ENCODE measurements at regions not wholly inside any gene's neighbourhood (a gene's known extent, or its start where the extent isn't known, plus 50 kb on each side); places are given as distances from the start of the nearest gene placed in this dataset.

- no peak for DNase-seq
- intact Hi-C loops (cut with DNase I; ENCODE audit: low total_unique reads), result loop anchor here (10.0 kb wide), 1 partner anchor 157 kb away; no protein-coding TSS in a partner anchor
- Histone ChIP-seq H3K4me1 (peaks cover 0 to 7% (median 0%) of the 10 kb centered on the region in 4 donors), H3K36me3 (no peaks in the 10 kb centered on the region), H3K9me3 (no peaks in the 10 kb centered on the region), H3K27ac (no peak overlapping the region), H3K27me3 (peaks cover 0 to 38% of the 10 kb centered on the region in 2 donors), H3K4me3 (no peak overlapping the region)
- no peak for TF ChIP-seq CTCF (IDR thresholded peaks at IDR 0.05)
Observed at GRCh38 chr1:110781525-110781924, 91.4 kb upstream of the CD53 start.

- TF ChIP-seq CTCF (IDR thresholded peaks at IDR 0.05), result peak; percentile 55 to 64
- intact Hi-C loops (cut with DNase I; ENCODE audit: low total_unique reads), result loop anchor here (10.0 kb wide), 1 partner anchor 156 kb away; no protein-coding TSS in a partner anchor
- Histone ChIP-seq H3K36me3 (no peaks in the 10 kb centered on the region), H3K4me1 (peaks cover 0 to 7% (median 0%) of the 10 kb centered on the region in 4 donors), H3K27ac (no peak overlapping the region), H3K9me3 (no peaks in the 10 kb centered on the region), H3K4me3 (no peak overlapping the region), H3K27me3 (peaks cover 0 to 38% of the 10 kb centered on the region in 2 donors)
- DNase-seq, result peak in 1 of 2 donors; percentile 53
Observed at GRCh38 chr1:110780600-110781484, 92.1 kb upstream of the CD53 start.

- no peak for TF ChIP-seq CTCF (IDR thresholded peaks at IDR 0.05)
- Histone ChIP-seq H3K27ac (no peak overlapping the region), H3K4me1 (peaks cover 0 to 7% (median 0%) of the 10 kb centered on the region in 4 donors), H3K27me3 (peaks cover 0 to 38% of the 10 kb centered on the region in 2 donors), H3K36me3 (no peaks in the 10 kb centered on the region), H3K9me3 (no peaks in the 10 kb centered on the region), H3K4me3 (no peak overlapping the region)
- intact Hi-C loops (cut with DNase I; ENCODE audit: low total_unique reads), result loop anchor here (10.0 kb wide), 1 partner anchor 155 kb away; no protein-coding TSS in a partner anchor
- DNase-seq, result no peak
Observed at GRCh38 chr1:110779636-110780035, 93.3 kb upstream of the CD53 start.

- H3K4me1 ChIP-seq, result peaks cover 0 to 7% (median 0%) of the 10 kb centered on the region in 4 donors
- no peaks in the 10 kb centered on the region for H3K36me3 ChIP-seq
- peaks cover 0 to 32% of the 10 kb centered on the region in 2 donors for H3K27me3 ChIP-seq
- no peak for TF ChIP-seq CTCF (IDR thresholded peaks at IDR 0.05)
- no peak overlapping the region for H3K27ac ChIP-seq
- H3K4me3 ChIP-seq, result no peak overlapping the region
- intact Hi-C loops (cut with DNase I; ENCODE audit: low total_unique reads), result no loop called here
- DNase-seq, result no peak
- H3K9me3 ChIP-seq, result no peaks in the 10 kb centered on the region
Observed at GRCh38 chr1:110778821-110779220, 94.1 kb upstream of the CD53 start.

GRCh38 chr1:110777228-110777627 is 95.7 kb upstream of the CD53 start:
- Histone ChIP-seq H3K27ac (no peak overlapping the region), H3K9me3 (no peaks in the 10 kb centered on the region), H3K4me3 (no peak overlapping the region), H3K4me1 (peaks cover 0 to 7% (median 0%) of the 10 kb centered on the region in 4 donors), H3K27me3 (peaks cover 0 to 29% of the 10 kb centered on the region in 2 donors), H3K36me3 (no peaks in the 10 kb centered on the region)
- no peak for DNase-seq
- TF ChIP-seq CTCF (IDR thresholded peaks at IDR 0.05), result no peak
- intact Hi-C loops (cut with DNase I; ENCODE audit: low total_unique reads), result no loop called here
